AG04450 (cell line): ENCODE measurements at regions not wholly inside any gene's neighbourhood (a gene's known extent, or its start where the extent isn't known, plus 50 kb on each side); places are given as distances from the start of the nearest gene placed in this dataset.

ENCODE experiments used
- CTCF ChIA-PET: fragments of 300-600, 350-600 bp; formaldehyde crosslinking; extraction: SDS; loops from one replicate; lab custom pipeline; 2022; ENCODE audit warnings: antibody characterized with exemption, inconsistent platforms; lab: Charles Lee
- POLR2A ChIA-PET: fragments of 350-600 bp; formaldehyde crosslinking; extraction: SDS; loops from one replicate; lab custom pipeline; 2021; ENCODE audit warnings: antibody characterized with exemption, inconsistent platforms; lab: Yijun Ruan, JAX
- DNase-seq: peaks from one replicate; pipeline ENCODE4 v3.0.0-alpha.2; 2011; ENCODE audit warnings: low read depth, low spot score
- H3K27ac ChIP-seq: one replicate; pipeline ENCODE4 v1.5.1; 2012; ENCODE audit warnings: low read depth, low read length, control low read depth
- H3K27me3 ChIP-seq: one replicate; pipeline ENCODE4 v1.6.0; 2012; ENCODE audit warnings: low read length; ENCODE audit not compliant: control insufficient read depth, insufficient read depth
- H3K4me3 ChIP-seq: 2 replicates; pipeline ENCODE4 v1.5.1; 2011; ENCODE audit warnings: mild to moderate bottlenecking, low read depth, low read length, control low read depth
- H3K9me3 ChIP-seq: 2 replicates; pipeline ENCODE4 v1.5.1; 2012; ENCODE audit warnings: low read length; ENCODE audit not compliant: control insufficient read depth, insufficient read depth
- TF ChIP-seq, protein P1 (sequence below): IDR thresholded peaks from 2 replicates; pipeline ENCODE4 v1.5.1; 2011; ENCODE audit warnings: low read depth, low read length, control low read depth, inconsistent platforms

- Histone ChIP-seq H3K4me3 (no peak overlapping the region), H3K27ac (no peak overlapping the region), H3K9me3 (no peaks in the 10 kb centered on the region), H3K27me3 (no peaks in the 10 kb centered on the region)
- DNase-seq = no peak
- TF ChIP-seq, protein P1, sequence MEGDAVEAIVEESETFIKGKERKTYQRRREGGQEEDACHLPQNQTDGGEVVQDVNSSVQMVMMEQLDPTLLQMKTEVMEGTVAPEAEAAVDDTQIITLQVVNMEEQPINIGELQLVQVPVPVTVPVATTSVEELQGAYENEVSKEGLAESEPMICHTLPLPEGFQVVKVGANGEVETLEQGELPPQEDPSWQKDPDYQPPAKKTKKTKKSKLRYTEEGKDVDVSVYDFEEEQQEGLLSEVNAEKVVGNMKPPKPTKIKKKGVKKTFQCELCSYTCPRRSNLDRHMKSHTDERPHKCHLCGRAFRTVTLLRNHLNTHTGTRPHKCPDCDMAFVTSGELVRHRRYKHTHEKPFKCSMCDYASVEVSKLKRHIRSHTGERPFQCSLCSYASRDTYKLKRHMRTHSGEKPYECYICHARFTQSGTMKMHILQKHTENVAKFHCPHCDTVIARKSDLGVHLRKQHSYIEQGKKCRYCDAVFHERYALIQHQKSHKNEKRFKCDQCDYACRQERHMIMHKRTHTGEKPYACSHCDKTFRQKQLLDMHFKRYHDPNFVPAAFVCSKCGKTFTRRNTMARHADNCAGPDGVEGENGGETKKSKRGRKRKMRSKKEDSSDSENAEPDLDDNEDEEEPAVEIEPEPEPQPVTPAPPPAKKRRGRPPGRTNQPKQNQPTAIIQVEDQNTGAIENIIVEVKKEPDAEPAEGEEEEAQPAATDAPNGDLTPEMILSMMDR = no peak
- POLR2A ChIA-PET = no interaction called here
- CTCF ChIA-PET = no interaction called here
Observed at GRCh38 chr18:69109686-69110085, 291.0 kb upstream of the DOK6 start.

GRCh38 chr18:69120833-69121232 lies 279.9 kb upstream of the DOK6 start:
- no peak for DNase-seq
- no peaks in the 10 kb centered on the region for H3K27me3 ChIP-seq
- no peak overlapping the region for H3K27ac ChIP-seq
- POLR2A ChIA-PET = no interaction called here
- H3K4me3 ChIP-seq = no peak overlapping the region
- CTCF ChIA-PET = no interaction called here
- no peaks in the 10 kb centered on the region for H3K9me3 ChIP-seq
- TF ChIP-seq, protein P1 = no peak

- H3K27ac ChIP-seq = no peak overlapping the region
- TF ChIP-seq, protein P1 = no peak
- no peak for DNase-seq
- ChIA-PET POLR2A (no interaction called here), CTCF (no interaction called here)
- H3K27me3 ChIP-seq = no peaks in the 10 kb centered on the region
- no peaks in the 10 kb centered on the region for H3K9me3 ChIP-seq
- no peak overlapping the region for H3K4me3 ChIP-seq
Observed at GRCh38 chr18:69123421-69123820, 277.3 kb upstream of the DOK6 start.

DNA sequence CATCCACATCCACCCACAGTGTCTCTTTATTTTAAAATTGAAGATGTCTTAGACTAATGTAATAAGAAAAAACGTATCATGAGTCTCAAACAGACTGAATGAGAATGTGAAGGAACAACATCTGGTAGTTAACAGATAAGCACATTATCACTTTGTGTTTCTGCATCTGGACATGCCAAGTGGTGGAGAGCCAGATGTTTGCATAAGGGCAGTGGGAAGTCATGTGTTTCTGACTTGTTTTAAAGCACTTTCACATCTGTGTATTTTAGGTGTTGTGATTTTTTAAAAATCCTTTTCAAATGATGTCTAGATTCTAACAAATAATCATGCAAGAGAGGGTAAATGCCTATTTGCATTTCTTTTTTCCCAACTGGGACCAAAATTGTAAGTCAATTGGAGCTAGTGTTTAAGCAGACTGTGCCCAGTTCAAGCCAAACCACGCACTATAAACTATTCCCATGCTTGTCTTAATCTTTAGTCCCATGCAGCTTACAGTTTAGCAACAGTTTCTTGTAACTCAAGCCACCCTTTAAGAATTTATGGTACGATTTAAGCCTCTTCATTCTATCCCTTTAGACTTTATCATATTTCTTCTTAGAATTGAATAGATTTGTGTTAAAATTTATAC lies 272.7 kb upstream of the DOK6 start:
- H3K27me3 ChIP-seq = no peaks in the 10 kb centered on the region
- no peak overlapping the region for H3K4me3 ChIP-seq
- DNase-seq = no peak
- no peaks in the 10 kb centered on the region for H3K9me3 ChIP-seq
- ChIA-PET POLR2A (no interaction called here), CTCF (no interaction called here)
- TF ChIP-seq, protein P1 = no peak
- H3K27ac ChIP-seq = no peak overlapping the region

GRCh38 chr18:69128566-69128965 lies 272.1 kb upstream of the DOK6 start:
- no peak for DNase-seq
- CTCF ChIA-PET = no interaction called here
- TF ChIP-seq, protein P1 = no peak
- H3K9me3 ChIP-seq = no peaks in the 10 kb centered on the region
- H3K27ac ChIP-seq = no peak overlapping the region
- no peaks in the 10 kb centered on the region for H3K27me3 ChIP-seq
- H3K4me3 ChIP-seq = no peak overlapping the region
- POLR2A ChIA-PET = no interaction called here
